Calu3 (cell line): ENCODE measurements at regions not wholly inside any gene's neighbourhood (a gene's known extent, or its start where the extent isn't known, plus 50 kb on each side); places are given as distances from the start of the nearest gene placed in this dataset.

Experiments used
- BruUV-seq: library from RNA; stranded (reverse); fragments of 400-500 nt; replicated peaks from 2 replicates; lab custom pipeline; 2021; lab: Mats Ljungman, UMichigan
- CTCF ChIA-PET: fragments of 300-600 bp; sonication (Branson Sonifier 250); formaldehyde crosslinking; loops from one replicate; lab custom pipeline; 2022; ENCODE audit warnings: antibody characterized with exemption; lab: Charles Lee
- DNase-seq: peaks from one replicate; pipeline ENCODE4 v3.0.0; 2022
- H3K27ac Mint-ChIP-seq: one replicate; pipeline ENCODE4 v1.8.0; 2022; ENCODE audit warnings: mixed read lengths; ENCODE audit not compliant: unreplicated experiment
- H3K27me3 Mint-ChIP-seq: one replicate; pipeline ENCODE4 v1.8.0; 2022; ENCODE audit warnings: mixed read lengths; ENCODE audit not compliant: unreplicated experiment
- H3K36me3 Mint-ChIP-seq: one replicate; pipeline ENCODE4 v1.8.0; 2022; ENCODE audit warnings: mild to moderate bottlenecking, moderate library complexity, mixed read lengths; ENCODE audit not compliant: insufficient read depth, unreplicated experiment
- H3K4me1 Mint-ChIP-seq: one replicate; pipeline ENCODE4 v1.8.0; 2022; ENCODE audit warnings: mild to moderate bottlenecking, low read depth, mixed read lengths; ENCODE audit not compliant: unreplicated experiment
- H3K4me3 Mint-ChIP-seq: one replicate; pipeline ENCODE4 v1.8.0; 2022; ENCODE audit warnings: mild to moderate bottlenecking, low read depth, moderate library complexity, mixed read lengths; ENCODE audit not compliant: unreplicated experiment
- H3K9me3 Mint-ChIP-seq: one replicate; pipeline ENCODE4 v1.8.0; 2022; ENCODE audit warnings: low read depth, mixed read lengths; ENCODE audit not compliant: unreplicated experiment
- CTCF ChIP-seq: fragments of 200-600 bp; IDR thresholded peaks from one replicate; pipeline ENCODE4 v1.8.0; 2022; ENCODE audit warnings: antibody characterized with exemption; ENCODE audit not compliant: unreplicated experiment
- intact Hi-C: fragments of 100-400 bp; cut with micrococcal nuclease; formaldehyde crosslinking; loops from one replicate; pipeline ENCODE4 v1.10.0; 2022; ENCODE audit not compliant: unreplicated experiment

- H3K9me3 Mint-ChIP-seq: no peaks in the 10 kb centered on the region
- no peak overlapping the region for H3K27ac Mint-ChIP-seq
- no peaks in the 10 kb centered on the region for H3K36me3 Mint-ChIP-seq
- H3K27me3 Mint-ChIP-seq: peaks cover 14% of the 10 kb centered on the region
- TF ChIP-seq CTCF: no peak
- H3K4me1 Mint-ChIP-seq: no peaks in the 10 kb centered on the region
- DNase-seq: no peak
- intact Hi-C loops: no loop called here
- CTCF ChIA-PET: no interaction called here
- BruUV-seq: no TSS peak
- H3K4me3 Mint-ChIP-seq: no peak overlapping the region
Measured at GRCh38 chr2:219851801-219852481, 224.5 kb downstream of the SLC4A3 start.

- TF ChIP-seq CTCF: no peak
- CTCF ChIA-PET: no interaction called here
- no TSS peak for BruUV-seq
- peaks cover 14% of the 10 kb centered on the region for H3K27me3 Mint-ChIP-seq
- DNase-seq: no peak
- no peaks in the 10 kb centered on the region for H3K36me3 Mint-ChIP-seq
- H3K9me3 Mint-ChIP-seq: no peaks in the 10 kb centered on the region
- intact Hi-C loops: no loop called here
- no peak overlapping the region for H3K4me3 Mint-ChIP-seq
- H3K27ac Mint-ChIP-seq: no peak overlapping the region
- no peaks in the 10 kb centered on the region for H3K4me1 Mint-ChIP-seq
Measured at GRCh38 chr2:219852626-219853025, 225.2 kb downstream of the SLC4A3 start.

- H3K4me1 Mint-ChIP-seq: no peaks in the 10 kb centered on the region
- CTCF ChIA-PET: no interaction called here
- no TSS peak for BruUV-seq
- no peak for TF ChIP-seq CTCF
- no peak overlapping the region for H3K4me3 Mint-ChIP-seq
- H3K27me3 Mint-ChIP-seq: peaks cover 14% of the 10 kb centered on the region
- H3K36me3 Mint-ChIP-seq: no peaks in the 10 kb centered on the region
- no peak for DNase-seq
- intact Hi-C loops: no loop called here
- H3K9me3 Mint-ChIP-seq: no peaks in the 10 kb centered on the region
- no peak overlapping the region for H3K27ac Mint-ChIP-seq
Measured at GRCh38 chr2:219856602-219857001, 229.2 kb downstream of the SLC4A3 start.

- no TSS peak for BruUV-seq
- no peak for DNase-seq
- H3K9me3 Mint-ChIP-seq: no peaks in the 10 kb centered on the region
- H3K27ac Mint-ChIP-seq: no peak overlapping the region
- no peak overlapping the region for H3K4me3 Mint-ChIP-seq
- H3K36me3 Mint-ChIP-seq: no peaks in the 10 kb centered on the region
- no peaks in the 10 kb centered on the region for H3K4me1 Mint-ChIP-seq
- TF ChIP-seq CTCF: no peak
- CTCF ChIA-PET: no interaction called here
- peaks cover 14% of the 10 kb centered on the region for H3K27me3 Mint-ChIP-seq
- intact Hi-C loops: no loop called here
Measured at GRCh38 chr2:219857751-219858150, 230.3 kb downstream of the SLC4A3 start.
